Nephron (organoid): ENCODE measurements at regions not wholly inside any gene's neighbourhood (a gene's known extent, or its start where the extent isn't known, plus 50 kb on each side); places are given as distances from the start of the nearest gene placed in this dataset.

ENCODE experiments used
- H3K27ac Mint-ChIP-seq, 3 experiments: 2 replicates each; pipeline ENCODE4 v1.8.0; 2020; ENCODE audit warnings: mixed read lengths in 3 of 3, mild to moderate bottlenecking in 2 of 3, moderate library complexity in 1 of 3
- H3K27me3 Mint-ChIP-seq: 2 replicates; pipeline ENCODE4 v1.8.0; 2021; ENCODE audit warnings: low read depth, mild to moderate bottlenecking, moderate library complexity, mixed read lengths
- H3K36me3 Mint-ChIP-seq: 2 replicates; pipeline ENCODE4 v1.8.0; 2020; ENCODE audit warnings: low read depth, mixed read lengths
- H3K4me1 Mint-ChIP-seq: 2 replicates; pipeline ENCODE4 v1.8.0; 2020; ENCODE audit warnings: mixed read lengths
- H3K4me3 Mint-ChIP-seq, 3 experiments: 2 replicates each; pipeline ENCODE4 v1.8.0; 2020; ENCODE audit warnings: mild to moderate bottlenecking in 3 of 3, mixed read lengths in 3 of 3, moderate library complexity in 2 of 3
- H3K9me3 Mint-ChIP-seq: 2 replicates; pipeline ENCODE4 v1.8.0; 2020; ENCODE audit warnings: mixed read lengths
- CTCF ChIP-seq, 3 experiments: fragments of 200-600 bp; sonication (generic); IDR thresholded peaks; one replicate each; pipeline ENCODE4 v1.5.0; 2021; ENCODE audit warnings: antibody characterized with exemption in 3 of 3; ENCODE audit not compliant: unreplicated experiment in 3 of 3

GRCh38 chr3:64321747-64322146 is 96.5 kb upstream of the PRICKLE2 start:
- peak overlapping the region; percentile 38 to 89 (median 85) for H3K27ac Mint-ChIP-seq
- H3K4me3 Mint-ChIP-seq, result no peak overlapping the region

GRCh38 chr3:64319391-64319790 is 94.1 kb upstream of the PRICKLE2 start:
- Mint-ChIP-seq H3K4me1 (peaks cover 13% of the 10 kb centered on the region), H3K9me3 (no peaks in the 10 kb centered on the region), H3K36me3 (no peaks in the 10 kb centered on the region), H3K27ac (peak overlapping the region in 2 of 3 experiments; percentile 34 to 44), H3K27me3 (no peaks in the 10 kb centered on the region), H3K4me3 (no peak overlapping the region)
- TF ChIP-seq CTCF (IDR thresholded peaks at IDR 0.05; ENCODE audit: unreplicated experiment in 3 of 3), result no peak

More at GRCh38 chr3:64321747-64322146, 96.5 kb upstream of the PRICKLE2 start:
- Mint-ChIP-seq H3K4me1 (peaks cover 13% of the 10 kb centered on the region), H3K9me3 (peaks cover 3% of the 10 kb centered on the region), H3K27me3 (no peaks in the 10 kb centered on the region), H3K36me3 (peaks cover 4% of the 10 kb centered on the region)
- TF ChIP-seq CTCF (IDR thresholded peaks at IDR 0.05; ENCODE audit: unreplicated experiment in 3 of 3), result no peak

GRCh38 chr3:64318668-64319271 is 93.5 kb upstream of the PRICKLE2 start:
- Mint-ChIP-seq H3K27me3 (no peaks in the 10 kb centered on the region), H3K4me3 (no peak overlapping the region), H3K36me3 (no peaks in the 10 kb centered on the region), H3K9me3 (no peaks in the 10 kb centered on the region), H3K27ac (no peak overlapping the region), H3K4me1 (peaks cover 13% of the 10 kb centered on the region)
- TF ChIP-seq CTCF (IDR thresholded peaks at IDR 0.05; ENCODE audit: unreplicated experiment in 3 of 3), result no peak

- H3K36me3 Mint-ChIP-seq, result no peaks in the 10 kb centered on the region
Measured at GRCh38 chr3:64318001-64318400, 92.7 kb upstream of the PRICKLE2 start.

GRCh38 chr3:64316971-64317370 is 91.7 kb upstream of the PRICKLE2 start:
- H3K27me3 Mint-ChIP-seq, result no peaks in the 10 kb centered on the region
- no peak overlapping the region for H3K27ac Mint-ChIP-seq
- no peaks in the 10 kb centered on the region for H3K36me3 Mint-ChIP-seq
- H3K4me1 Mint-ChIP-seq, result peaks cover 7% of the 10 kb centered on the region
- no peak for TF ChIP-seq CTCF (IDR thresholded peaks at IDR 0.05; ENCODE audit: unreplicated experiment in 3 of 3)
- no peak overlapping the region for H3K4me3 Mint-ChIP-seq
- no peaks in the 10 kb centered on the region for H3K9me3 Mint-ChIP-seq

More at GRCh38 chr3:64318001-64318400, 92.7 kb upstream of the PRICKLE2 start:
- Mint-ChIP-seq H3K27me3 (no peaks in the 10 kb centered on the region), H3K4me1 (peaks cover 13% of the 10 kb centered on the region), H3K4me3 (no peak overlapping the region), H3K27ac (no peak overlapping the region), H3K9me3 (no peaks in the 10 kb centered on the region)
- no peak for TF ChIP-seq CTCF (IDR thresholded peaks at IDR 0.05; ENCODE audit: unreplicated experiment in 3 of 3)

- TF ChIP-seq CTCF (IDR thresholded peaks at IDR 0.05; ENCODE audit: unreplicated experiment in 3 of 3), result no peak
- H3K4me1 Mint-ChIP-seq, result peaks cover 22% of the 10 kb centered on the region
- H3K9me3 Mint-ChIP-seq, result no peaks in the 10 kb centered on the region
- peak overlapping the region; percentile 45 to 67 (median 66) for H3K27ac Mint-ChIP-seq
- peak overlapping the region in 1 of 3 experiments; percentile 3 for H3K4me3 Mint-ChIP-seq
- H3K27me3 Mint-ChIP-seq, result no peaks in the 10 kb centered on the region
- H3K36me3 Mint-ChIP-seq, result no peaks in the 10 kb centered on the region
Measured at GRCh38 chr3:64311424-64312061, 86.3 kb upstream of the PRICKLE2 start.
